DOHH2 (cell line): ENCODE measurements at regions not wholly inside any gene's neighbourhood (a gene's known extent, or its start where the extent isn't known, plus 50 kb on each side); places are given as distances from the start of the nearest gene placed in this dataset.

Experiments
- H3F3A ChIP-seq: fragments of 200-600 bp; sonication (generic), shearing (Covaris generic); 2 replicates; pipeline ENCODE4 v1.6.0; 2016; ENCODE audit warnings: antibody characterized with exemption, mild to moderate bottlenecking; ENCODE audit not compliant: control insufficient read depth, insufficient read depth
- H3K27ac ChIP-seq: fragments of 200-600 bp; sonication (generic); 2 replicates; pipeline ENCODE4 v1.5.1; 2014; ENCODE audit warnings: low read depth, mild to moderate bottlenecking, low read length, moderate library complexity
- H3K27me3 ChIP-seq: fragments of 200-600 bp; sonication (generic); 2 replicates; pipeline ENCODE4 v1.6.1; 2014; ENCODE audit warnings: mild to moderate bottlenecking, low read length, mixed read lengths; ENCODE audit not compliant: control insufficient read depth
- H3K36me3 ChIP-seq: fragments of 200-600 bp; sonication (generic); 2 replicates; pipeline ENCODE4 v1.6.1; 2014; ENCODE audit warnings: mild to moderate bottlenecking, low read length, moderate library complexity, mixed read lengths; ENCODE audit not compliant: control insufficient read depth
- H3K4me1 ChIP-seq: fragments of 200-600 bp; sonication (generic); 2 replicates; pipeline ENCODE4 v1.6.1; 2014; ENCODE audit warnings: mild to moderate bottlenecking, low read length, mixed read lengths; ENCODE audit not compliant: control insufficient read depth
- H3K4me2 ChIP-seq: fragments of 200-600 bp; sonication (generic); 2 replicates; pipeline ENCODE4 v1.6.0; 2014; ENCODE audit warnings: mild to moderate bottlenecking, low read length, moderate library complexity
- H3K4me3 ChIP-seq: fragments of 200-600 bp; sonication (generic); 2 replicates; pipeline ENCODE4 v1.5.1; 2014; ENCODE audit warnings: mild to moderate bottlenecking, low read length, mixed read lengths
- H3K79me2 ChIP-seq: fragments of 200-600 bp; sonication (generic); 2 replicates; pipeline ENCODE4 v1.6.1; 2014; ENCODE audit warnings: mild to moderate bottlenecking, low read length, mixed read lengths; ENCODE audit not compliant: control insufficient read depth
- H3K9me2 ChIP-seq: fragments of 200-600 bp; sonication (generic); replicated peaks from 2 replicates; pipeline ENCODE4 v1.6.1; 2014; ENCODE audit warnings: mild to moderate bottlenecking, low read length, mixed read lengths; ENCODE audit not compliant: control insufficient read depth
- H3K9me3 ChIP-seq: fragments of 200-600 bp; sonication (generic); 2 replicates; pipeline ENCODE4 v1.6.1; 2014; ENCODE audit warnings: antibody characterized with exemption, low read length, mixed read lengths; ENCODE audit not compliant: control insufficient read depth, insufficient read depth
- H4K20me1 ChIP-seq: fragments of 200-600 bp; sonication (generic); 2 replicates; pipeline ENCODE4 v1.6.0; 2014; ENCODE audit warnings: low read depth, mild to moderate bottlenecking, antibody characterized with exemption, low read length, moderate library complexity; ENCODE audit not compliant: control insufficient read depth, insufficient read depth
- EZH2phosphoT487 ChIP-seq: fragments of 200-600 bp; sonication (generic); IDR thresholded peaks from 2 replicates; pipeline ENCODE4 v1.6.1; 2017; ENCODE audit warnings: borderline replicate concordance, mild to moderate bottlenecking, antibody characterized with exemption, low read length, moderate library complexity, mixed read lengths
- TF ChIP-seq, protein P1 (sequence below): fragments of 200-600 bp; sonication (generic); IDR thresholded peaks from one replicate; pipeline ENCODE4 v1.5.1; 2014; ENCODE audit warnings: antibody characterized with exemption, mild to moderate bottlenecking, low read depth, low read length; ENCODE audit not compliant: poor library complexity, severe bottlenecking

DNA sequence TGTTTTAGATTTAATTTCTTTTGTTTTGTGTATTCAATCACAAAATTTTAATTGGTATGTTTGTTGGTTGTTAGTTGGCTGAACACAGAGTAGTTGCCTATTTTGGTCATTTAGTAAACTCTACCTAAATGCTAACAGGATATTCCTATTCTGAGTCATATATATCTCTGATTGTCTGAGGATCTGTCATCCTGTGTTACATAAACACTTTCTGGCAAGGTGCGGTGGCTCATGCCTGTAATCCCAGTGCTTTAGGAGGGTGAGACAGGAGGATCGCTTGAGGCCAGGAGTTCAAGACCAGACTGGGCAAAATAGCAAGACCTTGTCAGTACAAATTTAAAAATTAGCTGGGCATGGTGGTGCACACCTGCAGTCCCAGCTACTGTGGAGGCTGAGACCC, 178.6 kb downstream of the PLCE1 start:
- Histone ChIP-seq H3K9me3 (no peaks in the 10 kb centered on the region), H3F3A (no peaks in the 10 kb centered on the region), H3K27me3 (peaks cover 3% of the 10 kb centered on the region), H3K79me2 (no peaks in the 10 kb centered on the region), H4K20me1 (no peaks in the 10 kb centered on the region), H3K4me2 (no peak overlapping the region), H3K4me3 (no peak overlapping the region), H3K27ac (no peak overlapping the region), H3K9me2 (no peaks in the 10 kb centered on the region), H3K36me3 (no peaks in the 10 kb centered on the region), H3K4me1 (no peaks in the 10 kb centered on the region)
- no peak for TF ChIP-seq EZH2phosphoT487
- TF ChIP-seq, protein P1, sequence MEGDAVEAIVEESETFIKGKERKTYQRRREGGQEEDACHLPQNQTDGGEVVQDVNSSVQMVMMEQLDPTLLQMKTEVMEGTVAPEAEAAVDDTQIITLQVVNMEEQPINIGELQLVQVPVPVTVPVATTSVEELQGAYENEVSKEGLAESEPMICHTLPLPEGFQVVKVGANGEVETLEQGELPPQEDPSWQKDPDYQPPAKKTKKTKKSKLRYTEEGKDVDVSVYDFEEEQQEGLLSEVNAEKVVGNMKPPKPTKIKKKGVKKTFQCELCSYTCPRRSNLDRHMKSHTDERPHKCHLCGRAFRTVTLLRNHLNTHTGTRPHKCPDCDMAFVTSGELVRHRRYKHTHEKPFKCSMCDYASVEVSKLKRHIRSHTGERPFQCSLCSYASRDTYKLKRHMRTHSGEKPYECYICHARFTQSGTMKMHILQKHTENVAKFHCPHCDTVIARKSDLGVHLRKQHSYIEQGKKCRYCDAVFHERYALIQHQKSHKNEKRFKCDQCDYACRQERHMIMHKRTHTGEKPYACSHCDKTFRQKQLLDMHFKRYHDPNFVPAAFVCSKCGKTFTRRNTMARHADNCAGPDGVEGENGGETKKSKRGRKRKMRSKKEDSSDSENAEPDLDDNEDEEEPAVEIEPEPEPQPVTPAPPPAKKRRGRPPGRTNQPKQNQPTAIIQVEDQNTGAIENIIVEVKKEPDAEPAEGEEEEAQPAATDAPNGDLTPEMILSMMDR: no peak

DNA sequence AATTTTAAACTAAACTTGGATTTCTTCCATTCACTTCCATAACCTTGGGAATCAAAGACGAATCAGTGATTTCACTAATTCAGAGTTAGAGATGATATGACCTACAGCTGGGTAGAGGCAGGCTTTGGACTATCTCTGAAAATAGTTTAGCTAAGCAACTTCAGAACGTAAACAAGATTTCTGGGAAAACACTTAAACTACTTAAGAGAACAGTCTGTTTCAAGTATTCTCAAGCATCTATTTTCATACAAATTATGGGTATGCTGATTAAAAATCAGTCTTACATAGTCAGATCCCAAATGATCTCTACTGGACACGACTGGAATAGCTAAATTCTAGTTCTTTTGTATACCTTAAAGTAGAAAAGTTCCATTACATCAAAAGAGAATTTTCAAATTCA, 179.9 kb downstream of the PLCE1 start:
- no peak for TF ChIP-seq EZH2phosphoT487
- TF ChIP-seq, protein P1: no peak
- H3K9me3 ChIP-seq: no peaks in the 10 kb centered on the region
- no peaks in the 10 kb centered on the region for H4K20me1 ChIP-seq
- H3K9me2 ChIP-seq: no peaks in the 10 kb centered on the region
- H3K36me3 ChIP-seq: no peaks in the 10 kb centered on the region
- H3K4me1 ChIP-seq: no peaks in the 10 kb centered on the region
- H3K79me2 ChIP-seq: no peaks in the 10 kb centered on the region
- no peak overlapping the region for H3K4me3 ChIP-seq
- no peaks in the 10 kb centered on the region for H3F3A ChIP-seq
- H3K27ac ChIP-seq: no peak overlapping the region
- peaks cover 3% of the 10 kb centered on the region for H3K27me3 ChIP-seq
- H3K4me2 ChIP-seq: no peak overlapping the region

DNA sequence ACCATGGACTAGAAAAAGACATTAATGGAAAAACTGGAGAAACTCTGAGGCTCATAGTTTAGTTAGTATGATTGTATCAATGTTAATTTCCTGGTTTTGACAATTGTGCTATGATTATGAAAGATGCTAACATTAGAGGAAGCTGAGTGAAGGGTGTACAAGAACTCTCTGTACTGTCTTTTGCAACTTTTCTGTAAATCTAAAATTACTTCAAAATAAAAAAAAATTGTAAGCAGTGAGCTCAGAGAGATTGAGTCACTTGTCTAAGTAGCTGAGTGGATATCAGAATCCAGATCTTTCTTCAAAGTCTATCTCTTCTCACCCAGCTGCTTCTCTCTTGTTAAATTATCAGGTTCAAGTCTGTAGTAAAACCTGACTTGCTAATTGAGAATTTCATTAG, 181.1 kb downstream of the PLCE1 start:
- no peak overlapping the region for H3K27ac ChIP-seq
- no peaks in the 10 kb centered on the region for H3K36me3 ChIP-seq
- peaks cover 3% of the 10 kb centered on the region for H3K27me3 ChIP-seq
- H3K4me1 ChIP-seq: no peaks in the 10 kb centered on the region
- H3K4me3 ChIP-seq: no peak overlapping the region
- H3F3A ChIP-seq: no peaks in the 10 kb centered on the region
- no peaks in the 10 kb centered on the region for H4K20me1 ChIP-seq
- TF ChIP-seq, protein P1: no peak
- TF ChIP-seq EZH2phosphoT487: no peak
- H3K79me2 ChIP-seq: no peaks in the 10 kb centered on the region
- H3K9me2 ChIP-seq: no peaks in the 10 kb centered on the region
- H3K4me2 ChIP-seq: no peak overlapping the region
- H3K9me3 ChIP-seq: no peaks in the 10 kb centered on the region
